WTC11 (cell line): ENCODE measurements at regions not wholly inside any gene's neighbourhood (a gene's known extent, or its start where the extent isn't known, plus 50 kb on each side); places are given as distances from the start of the nearest gene placed in this dataset.

Source experiments
- ATAC-seq: fragments of 200-7000 bp; cut with Tn5 transposase; 2 replicates; pipeline ENCODE4 v1.10.0; 2021; ENCODE audit warnings: mild to moderate bottlenecking, moderate library complexity
- CTCF ChIA-PET: fragments of 300-600 bp; sonication (Branson Sonifier 250); formaldehyde crosslinking; loops from one replicate; lab custom pipeline; 2021; ENCODE audit warnings: antibody characterized with exemption; lab: Charles Lee
- POLR2A ChIA-PET: fragments of 350-600 bp; sonication (Branson Sonifier 250); formaldehyde crosslinking; loops from one replicate; lab custom pipeline; 2021; ENCODE audit warnings: antibody characterized with exemption; lab: Charles Lee
- DNase-seq: peaks from one replicate; pipeline ENCODE4 v3.0.0; 2021; ENCODE audit warnings: low spot score
- H3K27ac Mint-ChIP-seq: 2 replicates; pipeline ENCODE4 v1.8.0; 2021; ENCODE audit warnings: mixed read lengths
- H3K27me3 Mint-ChIP-seq: 2 replicates; pipeline ENCODE4 v1.8.0; 2021; ENCODE audit warnings: low read depth, mild to moderate bottlenecking, moderate library complexity, mixed read lengths
- H3K36me3 Mint-ChIP-seq: 2 replicates; pipeline ENCODE4 v1.8.0; 2021; ENCODE audit warnings: mixed read lengths
- H3K4me1 Mint-ChIP-seq: 2 replicates; pipeline ENCODE4 v1.8.0; 2022; ENCODE audit warnings: mixed read lengths
- H3K4me3 Mint-ChIP-seq: 2 replicates; pipeline ENCODE4 v1.8.0; 2021; ENCODE audit warnings: mild to moderate bottlenecking, moderate library complexity, mixed read lengths
- H3K9me3 Mint-ChIP-seq: 2 replicates; pipeline ENCODE4 v1.8.0; 2021; ENCODE audit warnings: mixed read lengths
- ATF6 ChIP-seq: sonication (generic); formaldehyde crosslinking; IDR thresholded peaks from 2 replicates; pipeline ENCODE4 v1.8.1; 2023; ENCODE audit warnings: mild to moderate bottlenecking, missing genetic modification reagents
- EMX1 ChIP-seq: fragments of 250-450 bp; sonication (Bioruptor Pico); IDR thresholded peaks from 2 replicates; pipeline ENCODE4 v1.8.0; 2021; ENCODE audit warnings: mild to moderate bottlenecking
- ETV6 ChIP-seq: sonication (generic); formaldehyde crosslinking; IDR thresholded peaks from 2 replicates; pipeline ENCODE4 v1.8.1; 2022; ENCODE audit warnings: mild to moderate bottlenecking, missing genetic modification reagents
- FOXP1 ChIP-seq: sonication (generic); formaldehyde crosslinking; IDR thresholded peaks from 2 replicates; pipeline ENCODE4 v1.8.0; 2022; ENCODE audit warnings: missing genetic modification reagents, mild to moderate bottlenecking, moderate library complexity, borderline replicate concordance
- GTF2I ChIP-seq: fragments of 250-450 bp; sonication (Bioruptor Pico); conservative IDR thresholded peaks from 2 replicates; pipeline ENCODE4 v1.4.0; 2021; ENCODE audit warnings: mild to moderate bottlenecking
- HMGA2 ChIP-seq: fragments of 250-450 bp; sonication (Bioruptor Pico); IDR thresholded peaks from 2 replicates; pipeline ENCODE4 v1.4.0; 2021; ENCODE audit warnings: mild to moderate bottlenecking, moderate library complexity
- PRRX2 ChIP-seq: fragments of 250-450 bp; sonication (Bioruptor Pico); IDR thresholded peaks from 2 replicates; pipeline ENCODE4 v1.8.0; 2021; ENCODE audit warnings: mild to moderate bottlenecking
- RORB ChIP-seq: fragments of 250-450 bp; sonication (Bioruptor Pico); IDR thresholded peaks from 2 replicates; pipeline ENCODE4 v1.9.0; 2021; ENCODE audit warnings: mild to moderate bottlenecking
- SMAD3 ChIP-seq: sonication (generic); formaldehyde crosslinking; IDR thresholded peaks from 2 replicates; pipeline ENCODE4 v1.8.0; 2022; ENCODE audit warnings: missing genetic modification reagents, mild to moderate bottlenecking, borderline replicate concordance
- TP53 ChIP-seq: sonication (generic); formaldehyde crosslinking; IDR thresholded peaks from 2 replicates; pipeline ENCODE4 v1.8.1; 2023; ENCODE audit warnings: mild to moderate bottlenecking, missing genetic modification reagents
- ZBTB21 ChIP-seq: sonication (generic); formaldehyde crosslinking; IDR thresholded peaks from 2 replicates; pipeline ENCODE4 v1.8.1; 2023; ENCODE audit warnings: mild to moderate bottlenecking, missing genetic modification reagents, borderline replicate concordance
- ZNF121 ChIP-seq: sonication (generic); formaldehyde crosslinking; IDR thresholded peaks from 2 replicates; pipeline ENCODE4 v1.8.0; 2023; ENCODE audit warnings: missing genetic modification reagents
- ZNF219 ChIP-seq: sonication (generic); formaldehyde crosslinking; IDR thresholded peaks from 2 replicates; pipeline ENCODE4 v1.8.0; 2023; ENCODE audit warnings: missing genetic modification reagents, mild to moderate bottlenecking, borderline replicate concordance
- ZNF281 ChIP-seq: sonication (generic); formaldehyde crosslinking; IDR thresholded peaks from 2 replicates; pipeline ENCODE4 v1.8.0; 2023; ENCODE audit warnings: mild to moderate bottlenecking, missing genetic modification reagents
- ZNF317 ChIP-seq: sonication (generic); formaldehyde crosslinking; IDR thresholded peaks from 2 replicates; pipeline ENCODE4 v1.8.1; 2023; ENCODE audit warnings: low read depth, mild to moderate bottlenecking, moderate library complexity, missing genetic modification reagents, borderline replicate concordance
- TF ChIP-seq, protein P1 (sequence below): fragments of 200-600 bp; IDR thresholded peaks from 2 replicates; pipeline ENCODE4 v1.8.0; 2022; ENCODE audit warnings: antibody characterized with exemption

- no peak overlapping the region for H3K27ac Mint-ChIP-seq
- no peak overlapping the region for H3K4me3 Mint-ChIP-seq
- no peak for DNase-seq
- peaks cover 5% of the 10 kb centered on the region; the same call in 1 of the 2 replicates for H3K36me3 Mint-ChIP-seq
- H3K4me1 Mint-ChIP-seq = no peaks in the 10 kb centered on the region
- no peak for ATAC-seq
- TF ChIP-seq HMGA2 (CRISPR knock-in tag) (no peak), PRRX2 (CRISPR knock-in tag) (no peak), TP53 (CRISPR knock-in tag) (no peak), GTF2I (CRISPR knock-in tag) (no peak), ZNF317 (no peak), ZNF281 (CRISPR knock-in tag) (no peak), ATF6 (CRISPR knock-in tag) (no peak), ETV6 (CRISPR knock-in tag) (no peak), ZBTB21 (CRISPR knock-in tag) (no peak), ZNF219 (no peak), FOXP1 (CRISPR knock-in tag) (no peak)
- TF ChIP-seq, all 79 proteins: peak for 0
- H3K9me3 Mint-ChIP-seq = peaks cover 17% of the 10 kb centered on the region
- POLR2A ChIA-PET = no interaction called here
- CTCF ChIA-PET = no interaction called here
- peaks cover 3% of the 10 kb centered on the region; the same call in 1 of the 2 replicates for H3K27me3 Mint-ChIP-seq
These were observed 218.2 kb upstream of the ADAMTS16 start for GRCh38 chr5:4921929-4922328.

GRCh38 chr5:4924577-4924976 lies 215.6 kb upstream of the ADAMTS16 start:
- ChIA-PET POLR2A (no interaction called here), CTCF (no interaction called here)
- Mint-ChIP-seq H3K9me3 (peaks cover 17% of the 10 kb centered on the region), H3K4me1 (peaks cover 7% of the 10 kb centered on the region), H3K27me3 (peaks cover 5% of the 10 kb centered on the region; the same call in 1 of the 2 replicates), H3K27ac (no peak overlapping the region), H3K4me3 (no peak overlapping the region), H3K36me3 (peaks cover 5% of the 10 kb centered on the region; the same call in 1 of the 2 replicates)
- no peak for DNase-seq
- no peak for ATAC-seq
- TF ChIP-seq ZNF121 (CRISPR knock-in tag) (no peak), SMAD3 (CRISPR knock-in tag) (no peak), EMX1 (CRISPR knock-in tag) (no peak), RORB (CRISPR knock-in tag) (no peak), FOXP1 (CRISPR knock-in tag) (no peak), ATF6 (CRISPR knock-in tag) (no peak)
- TF ChIP-seq, protein P1, sequence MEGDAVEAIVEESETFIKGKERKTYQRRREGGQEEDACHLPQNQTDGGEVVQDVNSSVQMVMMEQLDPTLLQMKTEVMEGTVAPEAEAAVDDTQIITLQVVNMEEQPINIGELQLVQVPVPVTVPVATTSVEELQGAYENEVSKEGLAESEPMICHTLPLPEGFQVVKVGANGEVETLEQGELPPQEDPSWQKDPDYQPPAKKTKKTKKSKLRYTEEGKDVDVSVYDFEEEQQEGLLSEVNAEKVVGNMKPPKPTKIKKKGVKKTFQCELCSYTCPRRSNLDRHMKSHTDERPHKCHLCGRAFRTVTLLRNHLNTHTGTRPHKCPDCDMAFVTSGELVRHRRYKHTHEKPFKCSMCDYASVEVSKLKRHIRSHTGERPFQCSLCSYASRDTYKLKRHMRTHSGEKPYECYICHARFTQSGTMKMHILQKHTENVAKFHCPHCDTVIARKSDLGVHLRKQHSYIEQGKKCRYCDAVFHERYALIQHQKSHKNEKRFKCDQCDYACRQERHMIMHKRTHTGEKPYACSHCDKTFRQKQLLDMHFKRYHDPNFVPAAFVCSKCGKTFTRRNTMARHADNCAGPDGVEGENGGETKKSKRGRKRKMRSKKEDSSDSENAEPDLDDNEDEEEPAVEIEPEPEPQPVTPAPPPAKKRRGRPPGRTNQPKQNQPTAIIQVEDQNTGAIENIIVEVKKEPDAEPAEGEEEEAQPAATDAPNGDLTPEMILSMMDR = no peak
